ENCODE measurements at regions not wholly inside any gene's neighbourhood (a gene's known extent, or its start where the extent isn't known, plus 50 kb on each side); places are given as distances from the start of the nearest gene placed in this dataset.
A peak's percentile ranks its signal among the peaks of the same experiment; 100 is the strongest.

GRCh38 chrX:79482686-79483085 is 115.6 kb upstream of the ITM2A start:
- DNase-seq, result no peak

DNA sequence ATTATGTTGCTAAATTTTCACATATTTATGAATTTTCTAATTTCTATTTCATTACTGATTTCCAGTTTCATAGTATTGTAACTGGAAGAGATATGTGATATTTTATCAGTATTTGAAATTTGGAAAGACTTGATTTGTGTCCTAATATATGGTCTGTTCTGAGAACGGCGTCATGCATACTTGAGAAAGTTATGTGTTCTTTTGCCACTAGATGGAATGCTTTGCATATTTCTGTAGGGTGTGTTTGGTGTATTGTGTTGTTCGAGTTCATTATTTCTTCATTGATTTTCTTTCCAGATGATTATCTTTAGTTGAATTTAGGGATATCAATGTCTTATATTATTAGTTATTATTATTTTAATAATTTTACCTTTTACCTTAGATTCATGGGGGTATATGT is 110.6 kb upstream of the ITM2A start:
- DNase-seq, result no peak

DNA sequence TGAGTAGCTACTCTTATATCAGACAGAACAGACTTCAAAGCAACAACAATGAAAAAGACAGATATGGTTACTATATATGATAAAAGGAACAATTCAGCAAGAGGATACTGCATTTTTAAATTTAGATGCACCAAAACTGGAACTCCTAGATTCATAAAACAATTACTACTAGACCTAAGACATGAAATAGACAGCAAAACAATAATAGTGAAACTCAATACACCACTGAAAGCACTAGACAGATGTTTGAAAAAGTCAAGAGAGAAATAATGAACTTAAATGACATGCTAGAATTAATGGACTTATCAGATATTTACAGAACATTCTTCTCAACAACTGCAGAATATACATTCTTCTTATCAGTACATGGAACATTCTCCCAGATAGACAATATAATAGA is 99.5 kb upstream of the ITM2A start:
- no peak for DNase-seq

DNA sequence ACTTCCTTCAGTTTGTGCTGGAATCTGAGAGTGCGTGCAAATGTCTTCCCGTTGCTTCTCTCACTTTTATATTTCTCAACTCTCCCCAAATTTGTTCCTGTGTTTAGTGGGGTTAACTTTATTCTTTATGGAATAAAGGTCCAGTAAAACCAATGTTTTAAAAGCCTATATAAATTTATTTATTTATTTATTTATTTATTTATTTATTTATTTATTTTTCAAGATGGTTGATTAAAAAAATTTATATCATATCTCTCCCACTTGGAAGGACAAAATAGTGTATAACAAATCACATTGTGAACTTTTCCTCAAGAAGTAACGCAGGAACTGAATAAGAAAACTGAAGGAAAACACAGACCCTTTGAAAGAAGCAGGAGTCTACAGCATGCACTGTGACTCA is 95.3 kb upstream of the ITM2A start:
- DNase-seq, result no peak

GRCh38 chrX:79456593-79456992 is 89.5 kb upstream of the ITM2A start:
- peak; percentile 9 for DNase-seq

GRCh38 chrX:79452881-79453280 is 85.7 kb upstream of the ITM2A start:
- DNase-seq, result no peak

DNA sequence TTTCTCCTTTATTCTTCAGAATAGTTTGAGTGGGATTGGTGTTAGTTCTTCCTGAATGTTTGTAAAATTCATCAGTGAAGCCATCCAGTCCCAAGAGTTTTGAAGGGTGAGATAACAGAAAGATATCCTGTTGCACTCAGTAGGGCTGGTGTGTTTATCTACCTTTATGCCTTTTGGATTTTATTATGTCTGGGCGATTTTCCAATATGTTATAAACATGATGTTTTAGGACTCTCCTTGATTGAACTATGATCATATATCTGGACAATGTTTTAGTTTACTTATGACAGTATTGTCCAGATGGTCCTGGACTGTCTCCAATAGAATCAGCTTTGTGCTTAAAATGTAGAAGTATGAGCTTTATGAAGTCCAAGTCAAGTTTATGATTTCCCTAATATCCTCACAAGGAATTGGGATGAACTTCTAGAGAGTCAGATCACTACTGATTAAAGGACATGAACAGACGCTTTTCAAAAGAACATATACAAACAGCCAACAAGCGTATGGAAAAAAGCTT is 77.6 kb upstream of the ITM2A start:
- DNase-seq, result no peak

GRCh38 chrX:79443121-79443520 is 76.0 kb upstream of the ITM2A start:
- no peak for DNase-seq

DNA sequence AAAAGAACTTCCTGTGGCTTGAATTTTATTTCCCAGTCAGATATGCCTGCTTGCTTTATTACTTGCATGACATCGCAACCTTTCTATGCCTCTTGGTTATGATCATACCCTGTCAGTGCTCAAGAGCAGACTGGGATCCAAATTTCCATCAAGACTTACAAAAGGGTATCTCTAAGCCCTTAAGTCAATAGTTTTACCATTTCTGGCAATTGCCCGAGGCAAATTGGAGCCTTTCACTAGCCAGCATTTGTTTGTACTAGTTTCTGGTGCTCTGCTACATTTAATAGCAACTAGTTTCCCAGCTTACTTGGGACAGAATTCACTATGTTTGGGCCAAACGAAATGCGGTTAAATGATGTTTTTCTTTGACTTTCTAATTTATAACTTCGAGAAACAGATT is 73.2 kb upstream of the ITM2A start:
- DNase-seq, result no peak
